ENCODE measurements at regions not wholly inside any gene's neighbourhood (a gene's known extent, or its start where the extent isn't known, plus 50 kb on each side); places are given as distances from the start of the nearest gene placed in this dataset.

DNA sequence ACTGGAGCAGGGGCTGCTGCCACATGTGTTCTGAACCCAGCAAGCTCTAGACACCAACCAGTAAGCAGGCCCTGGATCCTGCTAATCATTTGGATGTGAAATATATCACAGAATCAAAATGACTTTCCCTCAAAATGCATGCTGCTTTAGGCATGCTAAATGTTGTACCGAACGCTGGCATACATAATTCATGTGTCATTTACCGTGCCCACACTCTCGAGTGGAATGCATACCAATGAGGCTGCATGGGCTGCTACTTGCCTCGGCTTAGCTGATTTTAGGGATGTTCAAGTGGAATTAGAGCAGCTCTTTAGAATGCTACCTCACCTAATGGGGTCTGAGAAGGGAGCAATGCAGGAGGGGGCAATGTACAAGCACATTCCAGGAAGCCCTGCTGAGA lies 509.6 kb upstream of the RAB6C start:
- TF ChIP-seq, protein P1, sequence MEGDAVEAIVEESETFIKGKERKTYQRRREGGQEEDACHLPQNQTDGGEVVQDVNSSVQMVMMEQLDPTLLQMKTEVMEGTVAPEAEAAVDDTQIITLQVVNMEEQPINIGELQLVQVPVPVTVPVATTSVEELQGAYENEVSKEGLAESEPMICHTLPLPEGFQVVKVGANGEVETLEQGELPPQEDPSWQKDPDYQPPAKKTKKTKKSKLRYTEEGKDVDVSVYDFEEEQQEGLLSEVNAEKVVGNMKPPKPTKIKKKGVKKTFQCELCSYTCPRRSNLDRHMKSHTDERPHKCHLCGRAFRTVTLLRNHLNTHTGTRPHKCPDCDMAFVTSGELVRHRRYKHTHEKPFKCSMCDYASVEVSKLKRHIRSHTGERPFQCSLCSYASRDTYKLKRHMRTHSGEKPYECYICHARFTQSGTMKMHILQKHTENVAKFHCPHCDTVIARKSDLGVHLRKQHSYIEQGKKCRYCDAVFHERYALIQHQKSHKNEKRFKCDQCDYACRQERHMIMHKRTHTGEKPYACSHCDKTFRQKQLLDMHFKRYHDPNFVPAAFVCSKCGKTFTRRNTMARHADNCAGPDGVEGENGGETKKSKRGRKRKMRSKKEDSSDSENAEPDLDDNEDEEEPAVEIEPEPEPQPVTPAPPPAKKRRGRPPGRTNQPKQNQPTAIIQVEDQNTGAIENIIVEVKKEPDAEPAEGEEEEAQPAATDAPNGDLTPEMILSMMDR (IDR thresholded peaks at IDR 0.05; ENCODE audit: low read depth, low read length), result no peak
- no peak for TF ChIP-seq EZH2phosphoT487 (IDR thresholded peaks at IDR 0.05; ENCODE audit: low read depth)
